Heart left ventricle (tissue), 16 donors: ENCODE measurements at regions not wholly inside any gene's neighbourhood (a gene's known extent, or its start where the extent isn't known, plus 50 kb on each side); places are given as distances from the start of the nearest gene placed in this dataset.
A peak's percentile ranks its signal among the peaks of the same experiment; 100 is the strongest.
"Not testable (repeated sequence)": the region's sequence is repeated elsewhere in the genome, so short reads cannot be mapped to it uniquely, and the experiment has no call there.

Source experiments
- ATAC-seq, 4 donors: fragments of 200-7000 bp; cut with Tn5 transposase; one replicate each; pipeline ENCODE4 v1.9.1; 2020 to 2022; ENCODE audit warnings: moderate library complexity in 4 of 4, mild to moderate bottlenecking in 3 of 4, moderate number of reproducible peaks in 1 of 4
- DNase-seq, 5 donors: peaks; one replicate each; pipeline ENCODE4 v3.0.0-alpha.2; 2020
- H3K27ac ChIP-seq, 12 donors: fragments of 200-600 bp; sonication (generic) in 4 of 12; one replicate each; pipeline versions ENCODE4 v1.5.0 to v1.8.0; 2016 to 2022; ENCODE audit warnings: mild to moderate bottlenecking in 2 of 12
- H3K27me3 ChIP-seq, 9 donors: fragments of 200-600 bp; sonication (generic) in 2 of 9; one replicate each; pipeline versions ENCODE4 v1.5.1 to v1.8.0; 2016 to 2022; ENCODE audit warnings: mild to moderate bottlenecking in 3 of 9
- H3K36me3 ChIP-seq, 9 donors: fragments of 200-600 bp; sonication (generic) in 2 of 9; one replicate each; pipeline versions ENCODE4 v1.5.0 to v1.8.0; 2018 to 2022; ENCODE audit warnings: mild to moderate bottlenecking in 2 of 9
- H3K4me1 ChIP-seq, 12 donors: fragments of 200-600 bp; sonication (generic) in 4 of 12; one replicate each; pipeline versions ENCODE4 v1.5.0 to v1.8.0; 2016 to 2022; ENCODE audit warnings: mild to moderate bottlenecking in 3 of 12
- H3K4me3 ChIP-seq, 12 donors: fragments of 200-600 bp; sonication (generic) in 4 of 12; one replicate each; pipeline versions ENCODE4 v1.5.0 to v1.8.0; 2017 to 2022; ENCODE audit warnings: mild to moderate bottlenecking in 9 of 12, moderate library complexity in 4 of 12
- H3K9me3 ChIP-seq, 12 donors: fragments of 200-600 bp; sonication (generic) in 4 of 12; one replicate each; pipeline versions ENCODE4 v1.5.0 to v1.8.0; 2016 to 2022; ENCODE audit warnings: mild to moderate bottlenecking in 1 of 12
- CTCF ChIP-seq, 12 donors: fragments of 200-600 bp; sonication (generic) in 4 of 12; IDR thresholded peaks; one replicate each; pipeline versions ENCODE4 v1.5.0 to v1.8.0; 2018 to 2022; ENCODE audit warnings: antibody characterized with exemption in 12 of 12, mild to moderate bottlenecking in 5 of 12
- WGBS, 4 donors: extraction: QIAGEN DNeasy Blood & Tissue Kit in 2 of 4; methylation state at CpG; one replicate each; pipeline versions ENCODE4 v1.1.5 to v1.1.7; 2013 to 2018; 5-methylcytosine and 5-hydroxymethylcytosine counted together
- intact Hi-C, 10 donors: fragments of 100-400 bp; cut with DNase I; formaldehyde crosslinking; loops; one replicate each; pipeline versions ENCODE4 v1.11.1 to v1.14.2; 2022
- donor health status: ischemic (EF 13 %, LVEDD 7.1; RV severe dilation, severe dysfunction).
- donor health status: healthy with polysubstance abuse.
- donor health status: DM: no; HTN: yes; CAD: no.
- donor health status: DM: no; HTN: no; CAD: no.
- donor health status: ischemic (EF 25% LVEDD 6.9; RV normal size, moderate dysfunction).
- donor health status: ischemic (EF 25% LVEDD 5.7; RV mildly dilated, moderate dysfunction).
- donor health status: healthy.
- donor health status: DM: yes; HTN: yes; CAD: no.
- donor health status: ischemic (EF 35%, LVEDD 5.7; RV mildly dilated, moderate dysfunction).
- donor health status: nonischemic (EF 11% LVEDD 7.7; RV severe dilation, severe dysfunction).
- donor health status: DM: yes; HTN: yes; CAD: no.
- donor health status: PGD.
- donor health status: ischemic (EF 29% LVEDD 5.4; RV normal size, mild dysfunction).
- donor health status: nonischemic (EF 23%, LVEDD 6.1; RV moderate dilation, normal function).

- intact Hi-C loops, H3K4me3 ChIP-seq, ATAC-seq, H3K27ac ChIP-seq, H3K36me3 ChIP-seq, H3K27me3 ChIP-seq, DNase-seq, H3K9me3 ChIP-seq: not testable (repeated sequence)
- WGBS, 4 donors = 92 to 96% methylated on average over 11 to 14 of the region's 19 CpGs; no CpG with 5 or more reads in 2 of the 4 donors
- peaks cover 0 to 19% (median 12%) of the 10 kb centered on the region in 12 donors for H3K4me1 ChIP-seq
These were observed 121.7 kb upstream of the AKAP13 start for GRCh38 chr15:85258559-85259209.

GRCh38 chr15:85260526-85260925 lies 119.9 kb upstream of the AKAP13 start:
- H3K27ac ChIP-seq, H3K36me3 ChIP-seq, H3K9me3 ChIP-seq, H3K27me3 ChIP-seq, H3K4me3 ChIP-seq, intact Hi-C loops: not testable (repeated sequence)
- TF ChIP-seq CTCF (IDR thresholded peaks at IDR 0.05) = peak in 1 of 12 donors; percentile 7
- peak in 1 of 5 donors; percentile 36 for DNase-seq
- H3K4me1 ChIP-seq = peaks cover 0 to 15% (median 11%) of the 10 kb centered on the region in 12 donors
- 44 to 53% methylated on average over 12 to 13 of the region's 17 CpGs; no CpG with 5 or more reads in 2 of the 4 donors for WGBS, 4 donors
- ATAC-seq = peak in 3 of 4 donors; percentile 8 to 39 (median 25)

- not testable (repeated sequence) for DNase-seq, ATAC-seq
- 85 to 91% (median 87%) methylated on average over 22 to 26 of the region's 26 CpGs for WGBS, 4 donors
These were observed 117.8 kb upstream of the AKAP13 start for GRCh38 chr15:85262461-85263055.

GRCh38 chr15:85263842-85264440 lies 116.5 kb upstream of the AKAP13 start:
- 90 to 95% (median 94%) methylated on average over 10 to 13 of the region's 13 CpGs; no CpG with 5 or more reads in 1 of the 4 donors for WGBS, 4 donors
- H3K4me1 ChIP-seq, ATAC-seq, H3K4me3 ChIP-seq, H3K36me3 ChIP-seq, DNase-seq, H3K27me3 ChIP-seq, H3K27ac ChIP-seq, H3K9me3 ChIP-seq, intact Hi-C loops: not testable (repeated sequence)

More at GRCh38 chr15:85262461-85263055, 117.8 kb upstream of the AKAP13 start:
- H3K27ac ChIP-seq, H3K9me3 ChIP-seq, H3K27me3 ChIP-seq, H3K4me3 ChIP-seq, intact Hi-C loops, H3K36me3 ChIP-seq, H3K4me1 ChIP-seq: not testable (repeated sequence)

GRCh38 chr15:85264614-85265190 lies 115.7 kb upstream of the AKAP13 start:
- H3K27me3 ChIP-seq, DNase-seq, H3K4me3 ChIP-seq, ATAC-seq, H3K9me3 ChIP-seq, H3K27ac ChIP-seq, H3K36me3 ChIP-seq, intact Hi-C loops, H3K4me1 ChIP-seq: not testable (repeated sequence)
- 73 to 92% (median 82%) methylated on average over 5 to 14 of the region's 14 CpGs for WGBS, 4 donors

GRCh38 chr15:85267158-85267857 lies 113.1 kb upstream of the AKAP13 start:
- H3K9me3 ChIP-seq, H3K4me3 ChIP-seq, H3K4me1 ChIP-seq, H3K27me3 ChIP-seq, ATAC-seq, H3K27ac ChIP-seq, DNase-seq, H3K36me3 ChIP-seq, intact Hi-C loops: not testable (repeated sequence)
- 80 to 100% (median 91%) methylated on average over 1 to 12 of the region's 24 CpGs for WGBS, 4 donors
